ENCODE measurements at regions not wholly inside any gene's neighbourhood (a gene's known extent, or its start where the extent isn't known, plus 50 kb on each side); places are given as distances from the start of the nearest gene placed in this dataset.

GRCh38 chr10:113446739-113447138 is 106.1 kb upstream of the HABP2 start:
- TF ChIP-seq REST (IDR thresholded peaks at IDR 0.05; ENCODE audit: insufficient read depth in 1 of 2, low read depth in 2 of 2, low read length in 2 of 2), result no peak
- TF ChIP-seq TAF1 (IDR thresholded peaks at IDR 0.05; ENCODE audit: borderline replicate concordance, insufficient read depth, low read length), result no peak
- TF ChIP-seq SIN3A (IDR thresholded peaks at IDR 0.05; ENCODE audit: borderline replicate concordance, insufficient read depth, low read length), result no peak
- TF ChIP-seq POLR2AphosphoS5 (IDR thresholded peaks at IDR 0.05; ENCODE audit: low read depth, low read length), result no peak
- no peak for TF ChIP-seq FOXP2 (optimal IDR thresholded peaks at IDR 0.05; ENCODE audit: borderline replicate concordance, extremely low read depth, extremely low read length, insufficient read depth)

DNA sequence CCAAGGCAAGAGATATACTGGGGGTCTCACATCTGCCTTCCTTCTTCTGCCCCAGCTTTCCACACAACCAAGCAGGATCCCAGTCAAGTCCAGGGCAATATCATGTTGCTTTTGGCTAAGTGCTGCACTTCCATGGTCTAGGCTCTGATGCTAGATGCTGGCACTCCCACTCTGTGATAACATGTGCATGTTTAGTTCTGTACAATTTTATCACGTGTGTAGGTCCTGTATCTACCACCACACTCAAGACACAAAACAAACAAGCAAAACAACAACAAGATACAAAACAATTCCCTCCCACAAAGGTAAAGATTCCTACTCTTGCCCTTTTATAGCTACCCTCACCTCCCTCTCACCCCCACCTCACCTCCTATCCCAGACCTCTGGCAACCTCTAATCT is 105.6 kb upstream of the HABP2 start:
- TF ChIP-seq FOXP2 (optimal IDR thresholded peaks at IDR 0.05; ENCODE audit: borderline replicate concordance, extremely low read depth, extremely low read length, insufficient read depth) (no peak), REST (IDR thresholded peaks at IDR 0.05; ENCODE audit: insufficient read depth in 1 of 2, low read depth in 2 of 2, low read length in 2 of 2) (no peak), POLR2AphosphoS5 (IDR thresholded peaks at IDR 0.05; ENCODE audit: low read depth, low read length) (no peak), SIN3A (IDR thresholded peaks at IDR 0.05; ENCODE audit: borderline replicate concordance, insufficient read depth, low read length) (no peak), TAF1 (IDR thresholded peaks at IDR 0.05; ENCODE audit: borderline replicate concordance, insufficient read depth, low read length) (no peak)

DNA sequence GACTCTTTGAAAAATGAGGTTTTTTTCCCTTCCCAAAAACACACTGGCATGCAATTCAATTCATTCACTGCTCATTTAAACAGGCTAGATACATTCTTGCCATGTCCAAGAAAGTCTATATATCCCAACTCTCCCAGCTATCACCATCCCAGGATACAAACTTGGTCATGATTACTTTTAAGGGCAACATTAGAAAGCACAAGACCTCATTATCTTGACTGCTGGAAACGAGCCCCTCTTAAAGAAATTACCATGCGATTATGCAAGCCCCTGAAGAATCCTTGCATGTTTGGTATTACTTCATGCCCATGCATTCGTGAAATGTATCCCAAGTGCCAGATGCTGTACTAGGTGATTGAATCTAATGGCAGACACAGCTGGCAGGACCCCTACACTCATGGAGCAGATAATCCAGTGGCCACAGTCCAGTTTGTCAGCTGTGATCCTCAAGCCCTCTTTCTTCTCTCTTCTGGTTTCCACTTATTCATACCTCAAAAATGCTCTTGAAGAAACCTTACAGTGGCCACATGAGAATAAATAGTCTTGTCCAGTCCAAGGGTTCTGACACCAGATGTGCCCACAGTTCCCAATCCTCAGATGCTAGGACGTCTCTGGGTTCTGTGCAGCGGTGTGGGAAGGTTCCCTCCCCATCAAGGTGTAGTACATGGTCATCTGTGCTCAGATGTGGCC is 103.7 kb upstream of the HABP2 start:
- no peak for TF ChIP-seq FOXP2 (optimal IDR thresholded peaks at IDR 0.05; ENCODE audit: borderline replicate concordance, extremely low read depth, extremely low read length, insufficient read depth)
- TF ChIP-seq POLR2AphosphoS5 (IDR thresholded peaks at IDR 0.05; ENCODE audit: low read depth, low read length), result no peak
- TF ChIP-seq TAF1 (IDR thresholded peaks at IDR 0.05; ENCODE audit: borderline replicate concordance, insufficient read depth, low read length), result no peak
- no peak for TF ChIP-seq REST (IDR thresholded peaks at IDR 0.05; ENCODE audit: insufficient read depth in 1 of 2, low read depth in 2 of 2, low read length in 2 of 2)
- no peak for TF ChIP-seq SIN3A (IDR thresholded peaks at IDR 0.05; ENCODE audit: borderline replicate concordance, insufficient read depth, low read length)

- TF ChIP-seq TAF1 (IDR thresholded peaks at IDR 0.05; ENCODE audit: borderline replicate concordance, insufficient read depth, low read length), result no peak
- TF ChIP-seq FOXP2 (optimal IDR thresholded peaks at IDR 0.05; ENCODE audit: borderline replicate concordance, extremely low read depth, extremely low read length, insufficient read depth), result no peak
- no peak for TF ChIP-seq SIN3A (IDR thresholded peaks at IDR 0.05; ENCODE audit: borderline replicate concordance, insufficient read depth, low read length)
- no peak for TF ChIP-seq REST (IDR thresholded peaks at IDR 0.05; ENCODE audit: insufficient read depth in 1 of 2, low read depth in 2 of 2, low read length in 2 of 2)
- TF ChIP-seq POLR2AphosphoS5 (IDR thresholded peaks at IDR 0.05; ENCODE audit: low read depth, low read length), result no peak
Observed at GRCh38 chr10:113450046-113450804, 102.6 kb upstream of the HABP2 start.

All from PFSK-1 (cell line).